ENCODE measurements at regions not wholly inside any gene's neighbourhood (a gene's known extent, or its start where the extent isn't known, plus 50 kb on each side); places are given as distances from the start of the nearest gene placed in this dataset.
A peak's percentile ranks its signal among the peaks of the same experiment; 100 is the strongest.
"Not testable (repeated sequence)": the region's sequence is repeated elsewhere in the genome, so short reads cannot be mapped to it uniquely, and the experiment has no call there.

- no peak for DNase-seq
These were observed 114.1 kb downstream of the GXYLT1 start for GRCh38 chr12:42030588-42030987.

GRCh38 chr12:42027546-42027945, 117.1 kb downstream of the GXYLT1 start:
- no peak for DNase-seq

GRCh38 chr12:42024495-42024830, 120.2 kb downstream of the GXYLT1 start:
- no peak for DNase-seq

GRCh38 chr12:42023733-42024494, 120.8 kb downstream of the GXYLT1 start:
- DNase-seq: peak; percentile 83

GRCh38 chr12:42021937-42022336, 122.7 kb downstream of the GXYLT1 start:
- not testable (repeated sequence) for DNase-seq

- DNase-seq: no peak
These were observed 123.2 kb downstream of the GXYLT1 start for GRCh38 chr12:42021469-42021868.

GRCh38 chr12:42020226-42020625, 124.4 kb downstream of the GXYLT1 start:
- no peak for DNase-seq

GRCh38 chr12:42019746-42020145, 124.9 kb downstream of the GXYLT1 start:
- DNase-seq: no peak

- DNase-seq: no peak
These were observed 127.6 kb downstream of the GXYLT1 start for GRCh38 chr12:42017051-42017450.

- no peak for DNase-seq
These were observed 129.6 kb downstream of the GXYLT1 start for GRCh38 chr12:42015051-42015461.

- DNase-seq: not testable (repeated sequence)
These were observed 132.2 kb downstream of the GXYLT1 start for GRCh38 chr12:42012501-42012900.

GRCh38 chr12:42010715-42011114, 134.0 kb downstream of the GXYLT1 start:
- DNase-seq: no peak

GRCh38 chr12:42010257-42010656, 134.4 kb downstream of the GXYLT1 start:
- no peak for DNase-seq

GRCh38 chr12:42008996-42009395, 135.7 kb downstream of the GXYLT1 start:
- no peak for DNase-seq

GRCh38 chr12:42003031-42003430, 141.6 kb downstream of the GXYLT1 start:
- no peak for DNase-seq

GRCh38 chr12:42002563-42002962, 142.1 kb downstream of the GXYLT1 start:
- peak; percentile 88 for DNase-seq

- no peak for DNase-seq
These were observed 146.2 kb downstream of the GXYLT1 start for GRCh38 chr12:41998436-41998835.

- DNase-seq: no peak
These were observed 151.4 kb downstream of the GXYLT1 start for GRCh38 chr12:41993283-41993682.

GRCh38 chr12:41992692-41993215, 151.9 kb downstream of the GXYLT1 start:
- DNase-seq: no peak

GRCh38 chr12:41992022-41992421, 152.7 kb downstream of the GXYLT1 start:
- peak; percentile 53 for DNase-seq

- DNase-seq: no peak
These were observed 156.0 kb downstream of the GXYLT1 start for GRCh38 chr12:41988715-41989114.

- not testable (repeated sequence) for DNase-seq
These were observed 158.2 kb downstream of the GXYLT1 start for GRCh38 chr12:41986513-41986912.

- peak; percentile 81 for DNase-seq
These were observed 160.8 kb downstream of the GXYLT1 start for GRCh38 chr12:41983856-41984255.

GRCh38 chr12:41983394-41983793, 161.3 kb downstream of the GXYLT1 start:
- peak; percentile 36 for DNase-seq

GRCh38 chr12:41981758-41982157, 162.9 kb downstream of the GXYLT1 start:
- no peak for DNase-seq
